T-helper 1 cell (primary cell): ENCODE measurements at regions not wholly inside any gene's neighbourhood (a gene's known extent, or its start where the extent isn't known, plus 50 kb on each side); places are given as distances from the start of the nearest gene placed in this dataset.
A peak's percentile ranks its signal among the peaks of the same experiment; 100 is the strongest.
"Not testable (repeated sequence)": the region's sequence is repeated elsewhere in the genome, so short reads cannot be mapped to it uniquely, and the experiment has no call there.

Source experiments
- DNase-seq, 5 donors: peaks; one replicate each; pipeline ENCODE4 v3.0.0-alpha.2; 2012 to 2020

DNA sequence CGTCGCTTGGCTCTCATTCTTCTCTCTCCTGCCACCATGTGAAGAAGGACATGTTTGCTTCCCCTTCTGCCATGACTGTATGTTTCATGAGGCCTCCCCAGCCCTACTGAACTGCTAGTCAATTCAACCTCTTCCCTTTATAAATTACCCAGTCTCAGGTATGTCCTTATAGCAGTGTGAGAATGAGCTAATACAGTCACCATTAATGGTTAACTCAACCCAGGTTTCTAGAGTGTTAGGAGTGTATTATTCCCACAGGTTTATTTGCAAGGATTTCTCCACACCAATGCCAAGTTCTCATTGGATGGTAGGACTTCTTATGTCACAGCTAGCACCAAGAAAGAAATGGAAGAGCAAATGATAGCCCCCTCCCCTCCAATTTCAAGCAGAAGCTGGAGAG is 71.9 kb downstream of the DYNAP start:
- no peak for DNase-seq

DNA sequence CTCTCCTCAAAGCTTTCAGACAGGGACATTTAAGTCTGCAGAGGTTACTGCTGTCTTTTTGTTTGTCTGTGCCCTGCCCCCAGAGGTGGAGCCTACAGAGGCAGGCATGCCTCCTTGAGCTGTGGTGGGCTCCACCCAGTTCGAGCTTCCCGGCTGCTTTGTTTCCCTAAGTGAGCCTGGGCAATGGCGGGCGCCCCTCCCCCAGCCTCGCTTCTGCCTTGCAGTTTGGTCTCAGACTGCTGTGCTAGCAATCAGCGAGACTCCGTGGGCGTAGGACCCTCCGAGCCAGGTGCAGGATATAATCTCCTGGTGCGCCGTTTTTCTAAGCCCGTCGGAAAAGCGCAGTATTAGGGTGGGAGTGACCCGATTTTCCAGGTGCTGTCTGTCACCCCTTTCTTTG is 78.7 kb downstream of the DYNAP start:
- not testable (repeated sequence) for DNase-seq

DNA sequence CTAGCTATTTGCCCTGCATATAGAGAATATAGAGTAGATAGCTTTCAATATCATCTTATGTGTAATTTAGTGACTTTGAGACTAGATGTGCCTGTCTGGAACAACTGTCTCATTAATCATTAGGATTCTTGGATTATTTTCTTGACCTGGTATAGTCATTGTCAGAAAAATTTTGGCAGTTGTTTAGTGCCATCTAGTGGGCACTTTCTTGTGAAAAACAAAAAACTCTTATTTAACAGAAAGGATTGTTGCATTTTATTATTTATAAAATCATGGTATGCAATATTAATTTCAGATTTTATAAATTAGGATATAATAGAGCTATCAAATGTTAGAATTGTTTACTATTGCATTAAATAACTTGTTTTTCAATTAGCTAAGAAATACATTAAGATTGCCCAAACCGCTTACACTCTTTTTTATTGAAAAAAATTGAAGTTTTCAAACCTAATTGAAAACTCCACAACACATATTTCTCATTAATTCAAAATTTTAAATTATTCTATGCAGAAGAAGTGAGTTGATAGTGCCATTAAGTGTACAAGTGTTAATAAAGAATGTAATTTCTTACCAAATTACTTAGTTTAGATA is 80.3 kb downstream of the DYNAP start:
- DNase-seq, result peak in 1 of 5 donors; percentile 19

DNA sequence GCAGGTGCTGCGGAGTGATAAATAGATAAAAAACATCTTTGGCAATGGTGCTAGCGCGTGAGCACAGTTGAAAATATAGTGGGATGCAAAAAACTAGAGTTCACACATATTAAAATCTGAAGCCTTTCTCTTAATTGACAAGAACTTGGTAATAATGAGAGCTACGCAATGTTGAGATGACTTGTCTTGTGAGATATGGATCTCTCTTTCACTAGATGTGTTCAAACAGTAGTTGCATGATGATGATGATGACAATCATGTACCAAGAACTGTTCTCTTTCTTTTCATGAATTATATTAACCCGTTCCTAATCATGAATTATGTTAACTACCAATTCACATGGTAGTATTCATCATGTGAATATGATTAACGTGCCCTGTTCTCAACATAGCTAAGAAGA is 81.1 kb downstream of the DYNAP start:
- DNase-seq, result no peak

DNA sequence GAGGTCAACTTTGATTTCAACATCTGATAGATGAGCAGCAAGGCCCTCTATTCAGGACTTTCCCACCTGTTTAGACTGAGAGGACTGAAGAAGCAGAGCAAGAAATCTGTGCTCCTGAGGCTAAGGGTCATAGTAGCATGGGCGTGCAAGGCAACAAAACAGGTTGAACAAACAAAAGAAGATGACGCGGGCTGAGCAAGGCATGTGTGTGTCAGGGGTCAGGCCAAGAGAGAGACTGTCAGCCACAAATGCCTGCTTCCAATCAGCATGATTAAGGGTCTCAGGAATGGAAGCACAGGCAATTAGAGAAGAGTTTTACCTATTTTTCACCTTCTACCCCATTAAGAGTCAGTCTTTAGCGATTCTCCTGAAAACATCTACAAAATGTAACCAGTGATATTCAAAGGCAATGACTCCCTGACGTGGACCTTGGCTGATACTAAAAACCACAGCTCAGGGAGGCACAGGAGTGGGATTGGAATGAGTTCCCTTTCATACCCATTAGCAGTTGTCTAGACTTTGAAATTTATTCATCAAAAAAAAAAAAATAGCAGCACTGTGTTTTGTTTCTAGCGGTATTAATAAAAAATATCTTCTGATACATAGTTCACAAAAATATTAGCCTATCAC is 81.9 kb downstream of the DYNAP start:
- no peak for DNase-seq

DNA sequence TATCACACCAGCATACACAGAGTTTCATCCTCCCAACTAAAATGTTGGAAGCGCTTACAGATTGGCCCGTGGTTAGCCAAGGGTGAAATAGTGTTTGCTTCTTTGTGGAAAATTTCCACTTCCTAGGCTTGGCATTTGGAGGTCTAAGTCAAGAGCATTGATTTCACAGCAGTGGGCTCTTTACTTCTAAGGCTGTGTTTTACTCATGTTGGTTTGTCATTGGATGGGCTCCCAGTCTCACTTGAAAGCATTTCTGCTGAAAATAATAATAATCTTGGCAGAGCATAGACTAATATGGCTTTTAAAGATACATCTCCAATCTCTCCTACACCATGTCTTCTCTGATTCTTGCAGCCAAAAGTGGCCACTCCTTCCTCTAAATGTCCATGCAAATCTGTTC is 82.9 kb downstream of the DYNAP start:
- DNase-seq, result no peak

DNA sequence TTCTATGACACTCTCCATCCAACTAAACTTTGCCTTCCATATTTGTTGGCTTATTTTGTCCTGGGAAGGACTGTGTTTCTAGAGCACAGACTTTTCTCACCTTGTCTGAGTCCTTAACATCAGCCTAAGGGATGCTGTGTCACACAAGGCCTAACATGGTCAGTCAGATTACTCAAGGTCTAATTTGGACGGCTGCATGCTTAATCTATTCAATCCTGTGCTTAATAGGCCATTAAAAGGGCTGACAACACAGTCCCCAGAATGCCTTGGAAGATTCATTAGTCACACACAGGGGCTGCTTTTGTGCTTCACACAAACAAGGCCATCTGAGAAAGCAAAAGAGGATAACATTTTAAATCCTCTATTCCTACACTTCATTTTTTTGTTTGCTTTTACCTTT is 84.0 kb downstream of the DYNAP start:
- no peak for DNase-seq

DNA sequence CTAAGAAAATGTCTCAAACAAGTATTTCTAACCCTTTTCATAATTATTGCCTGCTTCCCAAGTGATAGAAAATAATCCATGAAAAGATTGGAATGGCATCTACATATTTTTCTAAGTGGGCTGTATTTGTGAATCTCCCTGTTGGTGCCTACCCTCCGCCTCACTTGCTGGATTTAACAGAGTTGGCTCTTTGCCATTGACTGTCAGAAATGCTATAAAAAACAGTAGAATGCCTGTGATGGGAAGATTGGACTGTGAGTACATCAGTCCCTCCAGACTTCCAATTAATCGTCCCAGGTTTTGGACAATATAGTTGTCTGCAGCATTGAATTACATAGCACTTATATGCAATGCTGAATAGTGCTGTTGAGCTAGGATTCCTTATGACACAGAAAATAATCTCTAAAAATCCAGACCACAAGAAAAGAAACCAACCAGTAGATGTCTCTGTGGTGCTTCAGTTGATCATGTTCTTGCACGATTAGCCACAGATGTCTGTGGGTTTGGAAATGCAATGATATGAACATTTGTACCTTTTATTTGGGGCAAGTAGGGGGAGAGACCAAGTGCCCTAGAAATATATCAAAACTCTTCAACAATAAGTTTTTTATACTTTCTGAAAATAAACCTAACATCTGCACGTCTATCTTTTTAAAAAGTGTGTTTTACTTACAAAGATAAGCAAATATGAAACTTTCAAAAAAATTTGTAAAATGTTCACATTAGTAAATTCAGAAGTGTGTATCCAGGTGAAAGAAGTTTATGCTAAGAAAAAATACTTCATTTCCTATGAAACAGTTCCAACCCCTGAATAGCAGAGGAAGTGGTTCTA is 88.5 kb downstream of the DYNAP start:
- peak in 1 of 5 donors; percentile 48 for DNase-seq

DNA sequence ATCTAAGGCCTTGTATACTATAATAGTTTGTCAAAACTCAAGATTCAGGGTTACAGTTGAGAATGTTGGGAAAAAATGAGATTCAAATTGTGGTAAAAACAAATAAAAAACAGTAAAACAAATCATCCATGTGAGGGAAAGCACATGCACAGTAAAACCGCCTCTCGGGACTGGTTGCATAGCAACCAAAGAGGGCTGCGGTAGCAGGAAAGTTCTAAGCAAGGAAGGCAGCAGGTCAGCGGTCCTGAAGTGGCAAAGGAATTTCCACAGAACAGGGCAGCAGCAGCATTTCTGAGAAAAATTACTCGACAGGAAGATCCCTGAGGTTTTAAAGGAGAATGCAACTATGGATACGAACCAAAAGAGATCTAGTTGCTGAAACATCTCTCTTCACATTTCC is 93.7 kb downstream of the DYNAP start:
- DNase-seq, result no peak

DNA sequence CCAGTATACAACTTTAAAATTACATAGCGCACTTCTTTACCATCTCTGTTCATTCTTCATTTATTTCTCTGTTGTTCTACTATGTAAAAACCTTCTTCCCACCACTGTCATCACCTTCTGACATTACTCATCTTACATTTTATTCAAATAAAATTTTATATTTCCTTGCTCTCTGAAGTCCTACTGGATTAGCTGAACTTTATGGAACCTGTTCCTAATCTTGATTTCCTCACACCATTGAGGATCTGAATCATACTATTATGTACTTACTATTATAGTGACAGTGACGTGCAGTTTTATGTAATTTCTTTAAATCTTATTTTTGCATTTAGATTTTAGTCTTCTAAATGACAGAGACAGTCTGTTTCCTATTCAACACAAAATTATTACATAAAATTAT is 98.3 kb downstream of the DYNAP start:
- no peak for DNase-seq

DNA sequence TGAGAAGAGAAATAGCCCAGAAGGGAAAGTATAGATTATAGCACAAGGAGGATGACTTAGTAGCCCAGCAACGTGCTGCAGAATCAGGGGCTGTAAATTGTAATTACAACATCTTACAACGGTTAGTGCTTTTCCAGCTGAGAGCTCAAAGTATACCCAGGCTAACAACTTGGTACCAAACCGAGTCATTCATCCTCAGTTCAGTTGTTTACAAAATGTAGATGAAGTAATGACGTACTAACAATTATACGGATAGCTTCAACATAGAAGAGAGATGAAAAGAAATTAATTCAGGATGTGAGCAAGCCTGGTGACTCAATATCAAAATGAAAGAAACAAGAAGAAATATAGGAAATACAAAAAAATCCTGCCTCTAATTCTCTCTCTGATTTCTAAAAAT is 99.2 kb downstream of the DYNAP start:
- DNase-seq, result no peak

DNA sequence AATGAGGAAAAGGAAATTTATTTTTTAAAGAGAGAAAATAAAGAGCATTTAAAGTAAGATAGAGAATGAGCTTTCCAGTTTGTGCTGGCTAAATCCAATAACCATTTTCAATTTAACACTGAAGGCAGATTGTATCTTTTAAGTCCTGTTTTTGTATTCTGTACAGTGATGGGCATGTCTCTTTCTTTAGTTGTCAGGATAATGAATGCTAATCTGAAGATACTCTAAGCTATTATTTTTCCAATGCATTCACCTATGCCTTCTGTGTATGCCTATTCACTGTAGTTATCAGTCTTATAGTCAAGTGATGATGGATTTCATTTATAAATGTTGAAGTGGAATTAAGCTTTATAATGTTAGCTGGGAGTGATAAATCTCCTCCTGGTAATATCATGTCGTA is 101.4 kb downstream of the DYNAP start:
- DNase-seq, result no peak

DNA sequence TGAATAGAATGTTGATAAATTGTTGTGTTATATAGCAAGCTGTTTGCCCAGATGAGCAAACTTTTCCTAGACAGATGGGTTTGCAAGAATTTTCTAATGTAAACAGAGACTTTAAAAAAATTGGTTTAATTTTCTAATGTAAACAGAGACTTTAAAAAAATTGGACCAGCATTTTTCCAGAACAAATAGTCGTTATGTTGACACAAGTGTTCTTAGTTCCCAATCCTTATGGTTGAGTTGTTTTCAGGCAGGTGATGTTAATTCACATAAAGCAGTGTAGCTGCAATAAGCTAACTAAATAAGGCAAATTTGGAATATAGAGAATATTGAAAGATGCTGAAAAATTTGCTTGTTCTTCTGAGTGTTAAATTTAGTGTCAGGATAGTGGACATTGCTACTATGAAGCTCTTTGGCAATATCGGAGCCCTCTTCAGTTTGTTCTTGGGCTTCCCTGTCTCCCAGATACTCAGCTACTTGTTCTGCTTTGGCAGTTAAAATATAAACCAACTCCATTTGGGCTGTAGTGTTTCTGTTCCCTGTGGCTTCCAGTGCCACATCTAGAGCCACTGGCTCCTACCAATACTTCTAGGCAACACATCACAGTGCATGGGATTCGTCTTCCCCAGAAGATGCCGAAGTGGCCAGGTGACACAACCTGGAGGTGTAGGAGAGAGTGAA is 105.7 kb downstream of the DYNAP start:
- no peak for DNase-seq

DNA sequence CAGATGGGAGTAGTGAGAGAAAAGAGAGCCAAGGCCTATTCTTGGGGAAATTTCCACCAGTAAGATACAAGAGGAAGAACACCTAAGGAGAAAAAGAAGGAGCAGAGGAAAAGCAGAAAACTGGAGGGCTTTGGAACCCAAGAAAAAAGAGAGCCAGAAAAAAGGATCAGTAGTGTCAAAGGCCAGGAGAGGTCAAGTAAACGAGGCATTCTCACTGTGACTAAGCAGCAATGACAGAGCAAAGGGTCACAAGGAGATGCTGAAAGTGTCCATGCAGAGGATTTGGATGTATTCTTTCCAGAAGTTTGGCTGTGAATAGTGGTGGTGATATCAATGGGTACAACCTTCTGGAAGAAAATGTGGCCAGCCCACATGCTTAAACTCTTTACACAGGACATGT is 109.5 kb downstream of the DYNAP start:
- no peak for DNase-seq

DNA sequence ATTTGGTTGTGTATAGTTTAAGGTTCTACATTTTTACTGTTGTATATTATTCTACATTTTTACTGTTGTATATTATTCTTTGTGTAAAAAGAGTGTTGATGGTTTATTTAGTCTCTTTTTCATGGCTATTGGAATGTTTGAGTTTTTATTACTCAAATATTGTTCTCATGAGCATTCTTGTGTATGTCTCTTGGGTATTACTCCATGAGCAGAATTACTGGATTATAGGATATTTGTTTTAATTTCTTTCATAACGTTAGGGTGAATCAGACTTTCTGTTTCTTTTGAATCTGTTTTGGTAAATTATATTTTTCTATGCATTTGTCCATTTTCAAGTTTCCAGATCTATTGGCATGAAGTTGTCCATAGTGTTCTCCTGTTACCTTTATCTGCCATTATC is 111.6 kb downstream of the DYNAP start:
- DNase-seq, result no peak

DNA sequence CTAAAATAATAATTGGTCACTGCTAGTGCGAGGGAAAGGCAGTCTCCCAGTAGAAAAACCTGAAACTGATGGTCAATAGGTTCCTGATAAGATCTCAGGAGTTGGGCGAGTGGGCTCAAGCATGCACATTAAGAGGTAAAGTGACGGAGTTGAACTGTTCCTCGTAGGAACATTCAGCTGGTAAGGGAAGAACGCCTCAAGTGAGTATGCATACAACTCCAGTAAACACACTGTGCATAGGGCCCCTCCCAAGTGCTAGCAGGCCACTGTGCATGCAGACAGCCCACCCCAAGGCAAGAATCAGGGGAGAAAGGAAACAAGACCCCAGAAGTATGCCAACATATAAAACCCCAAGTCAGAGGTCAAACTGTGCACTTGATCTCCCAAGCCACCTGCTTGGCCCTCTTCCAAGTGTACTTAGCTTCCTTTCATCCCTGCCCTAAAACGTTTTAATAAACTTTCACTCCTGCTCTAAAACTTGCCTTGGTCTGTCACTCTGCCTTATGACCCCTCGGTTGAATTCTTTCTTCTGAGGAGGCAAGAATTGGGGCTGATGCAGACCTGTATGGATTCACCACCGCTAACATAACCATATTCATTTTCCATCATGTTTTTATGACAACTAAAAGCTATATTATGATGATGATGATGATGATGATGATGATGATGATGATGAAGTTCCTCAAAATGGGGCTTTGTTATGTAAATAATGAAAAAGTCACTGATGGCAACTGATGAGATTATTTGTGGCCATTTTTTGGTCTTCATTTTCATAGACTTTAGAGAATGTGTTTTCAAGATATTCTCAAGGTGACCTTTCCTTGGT is 118.0 kb upstream of the RAB27B start:
- no peak for DNase-seq

DNA sequence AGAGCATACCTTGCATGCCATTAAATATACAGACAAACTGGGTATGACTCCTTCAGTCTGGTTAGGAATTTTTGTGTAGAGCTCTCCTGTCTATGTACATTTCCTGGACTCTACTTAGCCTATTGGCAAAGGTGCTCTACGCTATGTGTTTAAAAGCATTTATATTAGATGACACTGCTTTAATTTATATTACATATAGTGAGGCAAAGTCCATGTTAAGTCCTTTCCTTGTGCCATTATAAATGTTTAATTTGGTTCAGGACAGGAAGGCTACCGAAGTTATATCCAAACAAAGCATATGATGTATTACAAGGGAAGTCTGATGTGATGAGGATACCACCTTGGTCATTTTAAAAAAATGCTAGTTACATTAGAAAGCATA is 117.4 kb upstream of the RAB27B start:
- DNase-seq, result no peak

DNA sequence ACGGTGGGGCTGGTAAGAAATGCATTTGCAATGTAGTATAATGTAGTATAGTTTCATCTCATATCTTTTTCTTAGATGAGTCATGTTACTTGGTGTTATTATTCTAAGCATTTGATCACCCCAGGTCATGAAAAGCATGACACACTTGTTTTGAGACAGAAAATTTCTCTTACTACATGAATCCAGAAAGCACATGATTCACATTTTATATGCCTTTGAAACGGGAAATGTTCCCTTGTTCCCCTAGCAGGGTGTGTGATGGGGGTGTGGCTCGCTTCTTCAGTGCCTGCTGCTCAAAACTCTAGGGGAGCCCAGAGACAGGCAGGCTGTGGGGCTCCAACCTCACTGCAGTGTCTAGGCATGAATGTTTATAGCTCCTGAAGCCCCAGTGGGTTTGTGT is 116.0 kb upstream of the RAB27B start:
- DNase-seq, result no peak

DNA sequence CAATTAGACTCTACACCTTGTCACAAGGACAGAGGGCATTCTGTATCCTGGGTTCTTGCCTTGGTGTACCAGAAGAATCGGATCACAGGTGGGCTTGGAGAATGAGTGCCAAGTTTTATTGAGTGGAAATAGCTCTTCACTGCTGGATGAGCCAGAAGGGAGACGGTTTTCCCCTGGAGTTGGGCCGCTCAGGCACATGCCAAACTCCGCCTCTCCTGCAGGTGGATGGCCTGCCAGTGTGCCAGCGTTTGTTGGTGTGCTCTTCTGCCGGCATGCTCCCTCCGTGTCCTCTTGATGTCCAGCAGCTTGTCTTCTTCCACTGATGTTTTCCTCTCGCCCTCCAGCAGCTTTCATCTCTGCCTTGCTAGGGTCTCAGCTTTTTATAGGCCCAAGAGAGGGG is 115.5 kb upstream of the RAB27B start:
- DNase-seq, result no peak

DNA sequence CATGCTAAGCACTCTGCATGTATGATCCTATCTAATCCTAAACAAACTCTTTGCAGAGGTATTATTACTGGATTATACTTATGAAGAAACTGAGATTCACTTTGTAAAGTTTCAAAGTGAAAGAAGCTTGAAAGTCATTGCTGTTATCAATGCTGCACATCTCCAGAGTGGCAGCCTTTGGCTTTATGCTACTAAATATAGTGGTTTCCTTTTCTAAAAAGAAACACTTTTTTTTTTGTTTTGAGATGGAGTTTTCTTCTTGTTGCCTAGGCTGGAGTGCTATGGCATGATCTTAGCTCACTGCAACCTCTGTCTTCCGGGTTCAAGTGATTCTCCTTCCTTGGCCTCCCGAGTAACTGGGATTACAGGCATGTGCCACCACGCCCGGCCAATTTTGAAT is 114.9 kb upstream of the RAB27B start:
- DNase-seq, result peak in 1 of 5 donors; percentile 59

DNA sequence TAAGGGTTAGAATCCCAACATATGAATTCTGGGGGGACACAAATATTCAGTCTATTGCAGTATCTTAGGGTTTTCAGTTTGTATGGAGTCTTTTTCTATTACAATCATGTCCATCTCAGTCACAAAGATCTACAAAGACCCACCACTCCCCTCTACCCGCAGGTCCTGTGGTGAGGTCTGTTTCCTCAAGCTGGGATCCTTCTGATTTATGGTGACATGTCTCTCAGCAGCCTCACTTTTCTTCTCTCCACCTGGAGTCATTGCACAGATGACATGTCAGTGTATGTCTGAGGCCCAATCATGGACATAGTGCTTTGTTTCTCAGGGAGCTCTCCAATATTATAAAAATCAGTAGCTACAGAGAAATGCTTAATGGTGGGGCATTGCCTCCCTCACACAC is 113.4 kb upstream of the RAB27B start:
- no peak for DNase-seq

DNA sequence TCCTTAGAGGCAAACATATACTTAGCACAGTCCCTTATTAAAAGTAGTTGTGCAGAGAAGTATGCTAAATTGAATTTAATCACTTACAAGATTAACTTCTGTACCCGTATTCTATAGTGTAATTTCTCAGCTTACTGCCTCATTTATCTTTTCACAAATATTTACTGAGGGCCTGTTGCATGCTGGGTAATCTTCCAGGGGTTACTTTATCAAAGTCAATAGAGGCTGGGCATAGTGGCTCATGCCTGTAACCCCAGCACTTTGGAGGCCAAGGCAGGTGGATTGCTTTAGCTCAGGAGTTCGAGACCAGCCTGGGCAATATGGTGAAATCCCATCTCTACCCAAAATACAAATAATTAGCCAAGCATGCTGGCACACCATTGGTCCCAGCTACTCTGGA is 111.7 kb upstream of the RAB27B start:
- no peak for DNase-seq
